H1 (cell line): ENCODE measurements at regions not wholly inside any gene's neighbourhood (a gene's known extent, or its start where the extent isn't known, plus 50 kb on each side); places are given as distances from the start of the nearest gene placed in this dataset.

Experiments
- CTCF ChIA-PET: fragments of 300-600 bp; sonication (Branson Sonifier 250); formaldehyde crosslinking; loops from one replicate; lab custom pipeline; 2021; ENCODE audit not compliant: partially characterized antibody; lab: Charles Lee
- POLR2A ChIA-PET: fragments of 300-600 bp; sonication (Branson Sonifier 250); formaldehyde crosslinking; loops from one replicate; lab custom pipeline; 2021; ENCODE audit warnings: inconsistent platforms; ENCODE audit not compliant: partially characterized antibody; lab: Charles Lee
- DNase-seq, 2 experiments: peaks; one replicate each; pipeline versions ENCODE4 v3.0.0 to v3.0.0-alpha.2; 2010 to 2022; ENCODE audit warnings: low spot score in 2 of 2, low read depth in 1 of 2, mixed read lengths in 1 of 2
- FAIRE-seq: peaks from 2 replicates; lab custom pipeline; 2011; peaks lifted over from hg19 to GRCh38; lab: Jason Lieb, UNC
- H2AFZ ChIP-seq: 2 replicates; pipeline ENCODE4 v1.8.1; 2012; ENCODE audit warnings: low read length, inconsistent platforms
- H2AK5ac ChIP-seq: 2 replicates; pipeline ENCODE4 v1.6.1; 2013; ENCODE audit warnings: low read depth, low read length
- H2BK120ac ChIP-seq: replicated peaks from 2 replicates; pipeline ENCODE3; 2013; ENCODE audit warnings: low read depth, low read length, inconsistent platforms
- H2BK12ac ChIP-seq: 2 replicates; pipeline ENCODE4 v1.6.1; 2013; ENCODE audit warnings: low read depth, low read length
- H2BK15ac ChIP-seq: 2 replicates; pipeline ENCODE4 v1.6.1; 2013; ENCODE audit warnings: low read length
- H2BK20ac ChIP-seq: 2 replicates; pipeline ENCODE4 v1.6.1; 2013; ENCODE audit warnings: low read length
- H2BK5ac ChIP-seq: 2 replicates; pipeline ENCODE4 v1.6.1; 2013; ENCODE audit warnings: low read depth, low read length
- H3K14ac ChIP-seq: 2 replicates; pipeline ENCODE4 v1.6.1; 2013; ENCODE audit warnings: inconsistent platforms; ENCODE audit not compliant: insufficient read length
- H3K18ac ChIP-seq: 2 replicates; pipeline ENCODE4 v1.6.1; 2013; ENCODE audit warnings: low read length; ENCODE audit errors: extremely low read depth
- H3K23ac ChIP-seq: 2 replicates; pipeline ENCODE4 v1.6.1; 2013; ENCODE audit warnings: inconsistent platforms; ENCODE audit not compliant: insufficient read length
- H3K23me2 ChIP-seq: 2 replicates; pipeline ENCODE4 v1.6.1; 2013; ENCODE audit warnings: low read depth, low read length
- H3K27ac ChIP-seq: 2 replicates; pipeline ENCODE4 v1.6.1; 2011; ENCODE audit warnings: low read depth, low read length, inconsistent platforms
- H3K27me3 ChIP-seq, 4 experiments: replicated peaks in 1 of 4; 1 replicate in 1 of 4; 2 replicates in 3 of 4; pipeline versions ENCODE4 v1.6.1 to v1.8.1; 2011 to 2013; ENCODE audit warnings: low read length in 3 of 4, mild to moderate bottlenecking in 3 of 4, inconsistent platforms in 2 of 4, mixed read lengths in 2 of 4, moderate library complexity in 1 of 4; ENCODE audit not compliant: control insufficient read depth in 3 of 4, insufficient read depth in 3 of 4; ENCODE audit errors: extremely low read depth in 1 of 4
- H3K36me3 ChIP-seq, 4 experiments: 2 replicates each; pipeline versions ENCODE4 v1.6.1 to v1.8.1; 2011 to 2013; ENCODE audit warnings: mild to moderate bottlenecking in 4 of 4, low read length in 3 of 4, moderate library complexity in 2 of 4, control low read depth in 1 of 4, inconsistent platforms in 1 of 4; ENCODE audit not compliant: insufficient read depth in 4 of 4, control insufficient read depth in 2 of 4
- H3K4ac ChIP-seq: replicated peaks from 2 replicates; pipeline ENCODE3; 2013; ENCODE audit warnings: low read length, low read depth, mixed read lengths, inconsistent platforms; ENCODE audit not compliant: insufficient read length
- H3K4me1 ChIP-seq, 4 experiments: replicated peaks in 1 of 4; 1 replicate in 1 of 4; 2 replicates in 3 of 4; pipeline versions ENCODE4 v1.6.1 to v1.8.1; 2011 to 2013; ENCODE audit warnings: low read length in 3 of 4, inconsistent platforms in 2 of 4, mixed read lengths in 1 of 4; ENCODE audit not compliant: insufficient read depth in 4 of 4, control insufficient read depth in 3 of 4
- H3K4me2 ChIP-seq, 2 experiments: 2 replicates each; pipeline versions ENCODE4 v1.6.1 to v1.8.1; 2011 to 2013; ENCODE audit warnings: low read depth in 2 of 2, low read length in 2 of 2, control low read depth in 1 of 2, inconsistent platforms in 1 of 2, mild to moderate bottlenecking in 1 of 2; ENCODE audit not compliant: insufficient read depth in 1 of 2
- H3K4me3 ChIP-seq, 4 experiments: fragments of 200-600, 300-600 bp in 1 of 4; sonication (generic), shearing (Covaris generic), sonication (Bioruptor Twin) in 1 of 4; 2 replicates each; pipeline versions ENCODE4 v1.5.1 to v1.8.1; 2011 to 2016; ENCODE audit warnings: low read length in 4 of 4, low read depth in 3 of 4, control low read depth in 2 of 4, inconsistent platforms in 2 of 4, mild to moderate bottlenecking in 2 of 4, mixed read lengths in 1 of 4, moderate library complexity in 1 of 4; ENCODE audit not compliant: insufficient read depth in 2 of 4; ENCODE audit errors: extremely low read depth in 1 of 4
- H3K56ac ChIP-seq: replicated peaks from 2 replicates; pipeline ENCODE3; 2013; ENCODE audit warnings: low read depth, mild to moderate bottlenecking, mixed read lengths, low read length, inconsistent platforms; ENCODE audit not compliant: insufficient read length
- H3K79me1 ChIP-seq: 2 replicates; pipeline ENCODE4 v1.6.1; 2013; ENCODE audit warnings: low read depth, low read length, control low read depth
- H3K79me2 ChIP-seq, 2 experiments: 2 replicates each; pipeline versions ENCODE4 v1.6.1 to v1.8.1; 2012 to 2013; ENCODE audit warnings: low read length in 2 of 2, mild to moderate bottlenecking in 2 of 2, inconsistent platforms in 1 of 2; ENCODE audit not compliant: insufficient read depth in 2 of 2, control insufficient read depth in 1 of 2
- H3K9ac ChIP-seq, 4 experiments: replicated peaks in 1 of 4; 1 replicate in 1 of 4; 2 replicates in 3 of 4; pipeline versions ENCODE4 v1.6.1 to v1.8.1; 2011 to 2013; ENCODE audit warnings: low read depth in 3 of 4, low read length in 3 of 4, control low read depth in 2 of 4, mild to moderate bottlenecking in 2 of 4, moderate library complexity in 2 of 4, inconsistent platforms in 1 of 4; ENCODE audit errors: extremely low read depth in 1 of 4
- H3K9me3 ChIP-seq, 2 experiments: 2 replicates each; pipeline versions ENCODE4 v1.6.1 to v1.8.1; 2012 to 2013; ENCODE audit warnings: mild to moderate bottlenecking in 2 of 2, moderate library complexity in 2 of 2, control low read depth in 1 of 2, inconsistent platforms in 1 of 2, low read depth in 1 of 2, low read length in 1 of 2, mixed read lengths in 1 of 2; ENCODE audit not compliant: insufficient read depth in 2 of 2
- H4K20me1 ChIP-seq, 2 experiments: replicated peaks in 1 of 2; 2 replicates each; pipeline versions ENCODE3 to v1.8.1; 2011 to 2013; ENCODE audit warnings: inconsistent platforms in 2 of 2, low read length in 2 of 2, mild to moderate bottlenecking in 1 of 2; ENCODE audit not compliant: insufficient read depth in 2 of 2, control insufficient read depth in 1 of 2
- H4K5ac ChIP-seq: 2 replicates; pipeline ENCODE4 v1.6.1; 2013; ENCODE audit warnings: low read length, low read depth, mixed read lengths, inconsistent platforms; ENCODE audit not compliant: insufficient read length
- H4K8ac ChIP-seq: 2 replicates; pipeline ENCODE4 v1.8.0; 2013; ENCODE audit warnings: mild to moderate bottlenecking, moderate library complexity, low read length, inconsistent platforms; ENCODE audit not compliant: insufficient read depth; ENCODE audit errors: extremely low read depth
- H4K91ac ChIP-seq: replicated peaks from 2 replicates; pipeline ENCODE3; 2013; ENCODE audit warnings: low read length, mixed read lengths, inconsistent platforms; ENCODE audit not compliant: insufficient read length
- ASH2L ChIP-seq: fragments of 200-600, 300-600 bp; sonication (generic); IDR thresholded peaks from one replicate; pipeline ENCODE4 v1.7.1; 2017; ENCODE audit warnings: low read length
- ATF3 ChIP-seq: IDR thresholded peaks from 2 replicates; pipeline ENCODE4 v1.6.1; 2011; ENCODE audit warnings: low read depth, mild to moderate bottlenecking, low read length; ENCODE audit not compliant: insufficient read depth
- BRCA1 ChIP-seq: IDR thresholded peaks from 2 replicates; pipeline ENCODE4 v1.6.1; 2012; ENCODE audit warnings: low read depth, low read length, improper control_type of control experiment
- CBX5 ChIP-seq: fragments of 300-800, 300-1000 bp; sonication (generic); IDR thresholded peaks from 2 replicates; pipeline ENCODE4 v1.7.1; 2016; ENCODE audit warnings: antibody characterized with exemption, low read length, low read depth
- CBX8 ChIP-seq: fragments of 300-800, 300-1000 bp; sonication (generic); IDR thresholded peaks from 2 replicates; pipeline ENCODE4 v1.7.1; 2016; ENCODE audit warnings: low read depth, low read length, borderline replicate concordance
- CHD1 ChIP-seq: IDR thresholded peaks from 2 replicates; pipeline ENCODE4 v1.6.1; 2012; ENCODE audit warnings: low read depth, low read length, improper control_type of control experiment
- CHD2 ChIP-seq: IDR thresholded peaks from 2 replicates; pipeline ENCODE4 v1.6.1; 2012; ENCODE audit warnings: low read length, improper control_type of control experiment
- E2F6 ChIP-seq: IDR thresholded peaks from 2 replicates; pipeline ENCODE4 v1.6.1; 2012; ENCODE audit warnings: inconsistent platforms
- KDM5A ChIP-seq: fragments of 200-600 bp; IDR thresholded peaks from 2 replicates; pipeline ENCODE4 v1.7.1; 2012; ENCODE audit warnings: mild to moderate bottlenecking, low read length, inconsistent platforms, mixed read lengths
- NANOG ChIP-seq: IDR thresholded peaks from 2 replicates; pipeline ENCODE4 v1.6.1; 2011; ENCODE audit warnings: low read length, low read depth, mild to moderate bottlenecking, inconsistent platforms; ENCODE audit not compliant: insufficient read depth, poor library complexity, severe bottlenecking
- PHF8 ChIP-seq: fragments of 200-600 bp; sonication (generic); conservative IDR thresholded peaks from 2 replicates; pipeline ENCODE4 v1.7.1; 2012; ENCODE audit warnings: low read depth, mild to moderate bottlenecking, inconsistent platforms, low read length, moderate library complexity
- SIX5 ChIP-seq: IDR thresholded peaks from 2 replicates; pipeline ENCODE4 v1.6.1; 2011; ENCODE audit warnings: mild to moderate bottlenecking, low read depth, low read length
- TEAD4 ChIP-seq: IDR thresholded peaks from 2 replicates; pipeline ENCODE4 v1.6.1; 2012; ENCODE audit warnings: low read depth, low read length, inconsistent platforms, mixed read lengths
- YY1 ChIP-seq: IDR thresholded peaks from 2 replicates; pipeline ENCODE4 v1.6.1; 2011; ENCODE audit warnings: low read depth, mild to moderate bottlenecking, low read length
- ZNF274 ChIP-seq: IDR thresholded peaks from 2 replicates; pipeline ENCODE4 v1.7.0; 2012; ENCODE audit warnings: low read length, borderline replicate concordance; ENCODE audit errors: extremely low read depth
- WGBS, 2 experiments: shearing (Covaris generic) in 1 of 2; methylation state at CpG; one replicate each; pipeline versions ENCODE4 v1.1.6 to v1.1.7; 2013 to 2015; ENCODE audit warnings: low lambda C conversion rate in 2 of 2, mixed read lengths in 2 of 2, inconsistent platforms in 1 of 2, low coverage in 1 of 2, missing lambda C conversion rate in 1 of 2; ENCODE audit not compliant: insufficient replicate concordance in 2 of 2, insufficient coverage in 1 of 2, insufficient read length in 1 of 2; ENCODE audit errors: extremely low coverage in 1 of 2, missing lambda C conversion rate in 1 of 2; 5-methylcytosine and 5-hydroxymethylcytosine counted together

GRCh38 chr10:4073912-4074311, 288.9 kb upstream of the KLF6 start:
- ChIA-PET POLR2A (no interaction called here), CTCF (no interaction called here)
- no peak overlapping the region for H2BK12ac ChIP-seq
- no peak overlapping the region for H3K23ac ChIP-seq
- no peaks in the 10 kb centered on the region for H3K27me3 ChIP-seq
- no peak overlapping the region for H3K9ac ChIP-seq
- no peak overlapping the region for H3K18ac ChIP-seq
- H4K5ac ChIP-seq = no peak overlapping the region
- H4K20me1 ChIP-seq = no peaks in the 10 kb centered on the region
- H3K36me3 ChIP-seq = no peaks in the 10 kb centered on the region
- H4K8ac ChIP-seq = no peak overlapping the region
- H2BK5ac ChIP-seq = no peak overlapping the region
- no peak overlapping the region for H2AFZ ChIP-seq
- H2AK5ac ChIP-seq = no peak overlapping the region
- no peak overlapping the region for H4K91ac ChIP-seq
- H3K4me1 ChIP-seq = no peaks in the 10 kb centered on the region
- H3K4me2 ChIP-seq = no peak overlapping the region
- no peak overlapping the region for H3K4me3 ChIP-seq
- H2BK15ac ChIP-seq = no peak overlapping the region
- no peak overlapping the region for H3K4ac ChIP-seq
- 85% methylated on average over 1 of the region's 1 CpG; no CpG with 5 or more reads in 1 of the 2 experiments for WGBS, 2 experiments
- H3K14ac ChIP-seq = no peak overlapping the region
- H2BK120ac ChIP-seq = no peak overlapping the region
- no peak overlapping the region for H3K56ac ChIP-seq
- H3K23me2 ChIP-seq = peaks cover 2% of the 10 kb centered on the region; the same call in 1 of the 2 replicates
- FAIRE-seq = no peak
- H3K9me3 ChIP-seq = no peaks in the 10 kb centered on the region
- no peak overlapping the region for H2BK20ac ChIP-seq
- H3K27ac ChIP-seq = no peak overlapping the region
- no peaks in the 10 kb centered on the region for H3K79me1 ChIP-seq
- no peaks in the 10 kb centered on the region for H3K79me2 ChIP-seq
- no peak for DNase-seq
- TF ChIP-seq CBX5 = no peak
- no peak for TF ChIP-seq CHD2
- TF ChIP-seq NANOG = no peak
- TF ChIP-seq TEAD4 = no peak
- TF ChIP-seq E2F6 = no peak
- no peak for TF ChIP-seq KDM5A
- TF ChIP-seq SIX5 = no peak
- no peak for TF ChIP-seq YY1
- no peak for TF ChIP-seq CHD1
- TF ChIP-seq BRCA1 = no peak
- TF ChIP-seq ZNF274 = no peak
- TF ChIP-seq PHF8 = no peak
- no peak for TF ChIP-seq CBX8
- no peak for TF ChIP-seq ATF3
- no peak for TF ChIP-seq ASH2L
